ENCODE measurements at regions not wholly inside any gene's neighbourhood (a gene's known extent, or its start where the extent isn't known, plus 50 kb on each side); places are given as distances from the start of the nearest gene placed in this dataset.

- TF ChIP-seq CTCF (IDR thresholded peaks at IDR 0.05; ENCODE audit: insufficient read depth, low read length, poor library complexity, severe bottlenecking): no peak
- TF ChIP-seq EZH2phosphoT487 (conservative IDR thresholded peaks at IDR 0.05; ENCODE audit: low read length): no peak
Observed at GRCh38 chr13:72286421-72286820, 419.4 kb upstream of the DACH1 start.

Data from SU-DHL-6 (cell line).